ENCODE measurements at regions not wholly inside any gene's neighbourhood (a gene's known extent, or its start where the extent isn't known, plus 50 kb on each side); places are given as distances from the start of the nearest gene placed in this dataset.

DNA sequence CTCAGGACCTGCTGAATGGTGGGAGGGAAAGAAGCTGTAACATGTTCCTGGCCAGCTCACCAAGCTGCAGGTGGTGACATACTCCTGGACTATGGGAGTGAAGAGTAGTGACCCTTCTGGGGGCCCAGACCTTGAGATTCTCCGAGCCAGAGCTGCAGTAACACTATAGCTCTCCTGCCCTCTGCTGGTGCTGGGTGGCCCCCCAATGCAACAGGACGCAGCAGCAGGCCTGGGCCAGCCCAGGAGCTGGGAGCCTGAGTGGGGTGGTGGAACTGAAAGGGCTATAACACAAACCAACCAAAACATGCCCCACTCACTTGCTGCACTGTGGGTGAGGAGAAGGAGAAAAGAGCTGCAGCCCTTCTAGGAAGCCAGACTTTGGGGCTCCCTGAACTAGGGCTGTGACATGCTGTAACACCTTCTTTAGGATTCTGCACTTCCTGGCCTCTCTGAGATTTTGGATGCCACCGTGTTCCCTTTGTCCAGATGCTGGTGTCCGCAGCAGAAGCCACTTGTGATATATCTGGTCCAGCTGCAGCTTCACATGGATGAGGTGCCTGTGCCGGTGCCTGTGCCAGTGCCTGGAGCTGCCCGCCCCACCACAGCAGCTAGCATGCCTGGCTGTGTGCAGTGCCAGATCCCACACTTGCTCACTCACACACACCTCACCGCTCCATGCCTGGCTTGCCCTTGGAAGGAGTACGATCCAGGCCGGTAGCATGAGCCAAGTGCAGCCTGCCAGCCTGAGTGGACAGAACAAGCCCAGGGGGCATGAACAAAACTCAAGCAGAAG, 636.8 kb upstream of the KCNMB2 start:
- peak; percentile 31 for DNase-seq (ENCODE audit: low spot score)
- TF ChIP-seq, protein P1, sequence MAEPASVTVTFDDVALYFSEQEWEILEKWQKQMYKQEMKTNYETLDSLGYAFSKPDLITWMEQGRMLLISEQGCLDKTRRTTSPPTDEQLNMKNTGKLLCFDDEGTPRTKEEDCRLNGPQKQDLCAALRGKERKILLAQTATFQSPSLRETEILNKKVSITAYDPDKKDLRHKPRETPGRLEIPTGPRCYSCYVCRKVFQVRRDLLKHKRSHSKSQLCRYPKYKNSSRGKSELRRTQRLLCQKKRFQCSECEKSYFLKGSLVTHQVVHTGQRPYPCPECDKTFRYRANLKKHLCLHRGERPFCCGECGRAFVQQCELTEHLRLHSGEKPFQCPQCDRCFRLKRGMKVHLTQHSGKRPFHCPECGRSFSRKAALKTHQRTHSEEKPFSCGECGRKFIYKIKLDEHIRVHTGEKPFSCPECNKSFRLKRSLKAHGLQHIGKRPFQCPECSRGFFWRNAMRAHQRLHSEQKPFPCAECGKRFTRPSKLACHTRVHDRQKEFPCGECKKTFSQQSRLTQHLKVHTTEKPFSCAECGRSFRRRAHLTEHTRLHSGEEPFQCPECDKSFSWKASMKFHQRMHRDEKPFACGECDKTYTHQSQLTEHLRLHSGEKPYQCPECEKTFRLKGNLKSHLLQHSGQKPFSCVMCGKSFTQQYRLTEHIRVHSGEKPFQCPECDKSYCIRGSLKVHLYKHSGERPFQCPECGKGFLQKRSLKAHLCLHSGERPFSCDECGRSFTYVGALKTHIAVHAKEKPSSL (CRISPR knock-in tag; conservative IDR thresholded peaks at IDR 0.05) = no peak
- Mint-ChIP-seq H3K27me3 (ENCODE audit: low read depth) (no peaks in the 10 kb centered on the region), H3K36me3 (peaks cover 16% of the 10 kb centered on the region), H3K4me3 (no peak overlapping the region), H3K9me3 (peaks cover 24% of the 10 kb centered on the region), H3K4me1 (peaks cover 2% of the 10 kb centered on the region; the same call in 1 of the 2 replicates), H3K27ac (no peak overlapping the region)
- POLR2A ChIA-PET = no interaction called here
- peak; percentile 80 for ATAC-seq
- CTCF ChIA-PET = interaction anchor here (0.6 to 1.8 kb wide), 6 partner anchors 24 to 540 kb away, joined by 3 to 6 read pairs (median 4); no protein-coding TSS in a partner anchor

DNA sequence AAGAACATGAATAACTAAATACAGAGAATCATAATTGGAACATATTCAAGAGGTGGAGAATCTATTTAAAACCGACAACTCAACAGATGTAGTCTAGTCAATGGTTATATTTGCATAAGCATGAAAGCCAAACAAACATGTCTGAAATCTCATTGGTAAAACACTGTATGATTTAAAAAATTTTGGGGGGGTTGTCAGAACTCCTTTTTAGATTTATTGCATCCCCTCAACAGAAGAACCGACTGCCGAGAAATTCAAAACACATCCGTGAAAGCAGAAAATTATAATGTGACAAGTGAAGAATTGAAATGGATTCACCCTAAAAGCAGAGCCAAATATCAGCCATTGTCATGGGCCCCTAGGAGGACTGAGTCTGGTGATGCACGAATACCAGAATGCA, 633.4 kb upstream of the KCNMB2 start:
- peaks cover 10% of the 10 kb centered on the region for H3K36me3 Mint-ChIP-seq
- peaks cover 17% of the 10 kb centered on the region for H3K9me3 Mint-ChIP-seq
- ChIA-PET POLR2A (no interaction called here), CTCF (no interaction called here)
- H3K27ac Mint-ChIP-seq = no peak overlapping the region
- H3K4me3 Mint-ChIP-seq = no peak overlapping the region
- TF ChIP-seq EMX1 (CRISPR knock-in tag; IDR thresholded peaks at IDR 0.05) (no peak), ZNF396 (CRISPR knock-in tag; IDR thresholded peaks at IDR 0.05; ENCODE audit: borderline replicate concordance) (no peak), ZNF232 (CRISPR knock-in tag; IDR thresholded peaks at IDR 0.05) (no peak), TP53 (CRISPR knock-in tag; IDR thresholded peaks at IDR 0.05) (no peak), FOXP1 (CRISPR knock-in tag; IDR thresholded peaks at IDR 0.05; ENCODE audit: borderline replicate concordance) (no peak), JAZF1 (CRISPR knock-in tag; IDR thresholded peaks at IDR 0.05) (no peak), RORB (CRISPR knock-in tag; IDR thresholded peaks at IDR 0.05) (no peak), ZNF121 (CRISPR knock-in tag; IDR thresholded peaks at IDR 0.05) (no peak), IRF2 (CRISPR knock-in tag; IDR thresholded peaks at IDR 0.05; ENCODE audit: borderline replicate concordance, low read depth) (no peak)
- TF ChIP-seq, protein P2, sequence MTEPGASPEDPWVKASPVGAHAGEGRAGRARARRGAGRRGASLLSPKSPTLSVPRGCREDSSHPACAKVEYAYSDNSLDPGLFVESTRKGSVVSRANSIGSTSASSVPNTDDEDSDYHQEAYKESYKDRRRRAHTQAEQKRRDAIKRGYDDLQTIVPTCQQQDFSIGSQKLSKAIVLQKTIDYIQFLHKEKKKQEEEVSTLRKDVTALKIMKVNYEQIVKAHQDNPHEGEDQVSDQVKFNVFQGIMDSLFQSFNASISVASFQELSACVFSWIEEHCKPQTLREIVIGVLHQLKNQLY (CRISPR knock-in tag; IDR thresholded peaks at IDR 0.05) = no peak
- TF ChIP-seq, protein P3, sequence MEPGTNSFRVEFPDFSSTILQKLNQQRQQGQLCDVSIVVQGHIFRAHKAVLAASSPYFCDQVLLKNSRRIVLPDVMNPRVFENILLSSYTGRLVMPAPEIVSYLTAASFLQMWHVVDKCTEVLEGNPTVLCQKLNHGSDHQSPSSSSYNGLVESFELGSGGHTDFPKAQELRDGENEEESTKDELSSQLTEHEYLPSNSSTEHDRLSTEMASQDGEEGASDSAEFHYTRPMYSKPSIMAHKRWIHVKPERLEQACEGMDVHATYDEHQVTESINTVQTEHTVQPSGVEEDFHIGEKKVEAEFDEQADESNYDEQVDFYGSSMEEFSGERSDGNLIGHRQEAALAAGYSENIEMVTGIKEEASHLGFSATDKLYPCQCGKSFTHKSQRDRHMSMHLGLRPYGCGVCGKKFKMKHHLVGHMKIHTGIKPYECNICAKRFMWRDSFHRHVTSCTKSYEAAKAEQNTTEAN (CRISPR knock-in tag; IDR thresholded peaks at IDR 0.05) = no peak
- TF ChIP-seq, protein P4, sequence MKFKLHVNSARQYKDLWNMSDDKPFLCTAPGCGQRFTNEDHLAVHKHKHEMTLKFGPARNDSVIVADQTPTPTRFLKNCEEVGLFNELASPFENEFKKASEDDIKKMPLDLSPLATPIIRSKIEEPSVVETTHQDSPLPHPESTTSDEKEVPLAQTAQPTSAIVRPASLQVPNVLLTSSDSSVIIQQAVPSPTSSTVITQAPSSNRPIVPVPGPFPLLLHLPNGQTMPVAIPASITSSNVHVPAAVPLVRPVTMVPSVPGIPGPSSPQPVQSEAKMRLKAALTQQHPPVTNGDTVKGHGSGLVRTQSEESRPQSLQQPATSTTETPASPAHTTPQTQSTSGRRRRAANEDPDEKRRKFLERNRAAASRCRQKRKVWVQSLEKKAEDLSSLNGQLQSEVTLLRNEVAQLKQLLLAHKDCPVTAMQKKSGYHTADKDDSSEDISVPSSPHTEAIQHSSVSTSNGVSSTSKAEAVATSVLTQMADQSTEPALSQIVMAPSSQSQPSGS (CRISPR knock-in tag; IDR thresholded peaks at IDR 0.05; ENCODE audit: borderline replicate concordance, low read depth) = no peak
- TF ChIP-seq, protein P5, sequence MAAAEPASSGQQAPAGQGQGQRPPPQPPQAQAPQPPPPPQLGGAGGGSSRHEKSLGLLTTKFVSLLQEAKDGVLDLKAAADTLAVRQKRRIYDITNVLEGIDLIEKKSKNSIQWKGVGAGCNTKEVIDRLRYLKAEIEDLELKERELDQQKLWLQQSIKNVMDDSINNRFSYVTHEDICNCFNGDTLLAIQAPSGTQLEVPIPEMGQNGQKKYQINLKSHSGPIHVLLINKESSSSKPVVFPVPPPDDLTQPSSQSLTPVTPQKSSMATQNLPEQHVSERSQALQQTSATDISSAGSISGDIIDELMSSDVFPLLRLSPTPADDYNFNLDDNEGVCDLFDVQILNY (CRISPR knock-in tag; IDR thresholded peaks at IDR 0.05) = no peak
- peaks cover 11% of the 10 kb centered on the region for H3K4me1 Mint-ChIP-seq
- ATAC-seq (no peak), DNase-seq (ENCODE audit: low spot score) (no peak)
- no peaks in the 10 kb centered on the region for H3K27me3 Mint-ChIP-seq (ENCODE audit: low read depth)

DNA sequence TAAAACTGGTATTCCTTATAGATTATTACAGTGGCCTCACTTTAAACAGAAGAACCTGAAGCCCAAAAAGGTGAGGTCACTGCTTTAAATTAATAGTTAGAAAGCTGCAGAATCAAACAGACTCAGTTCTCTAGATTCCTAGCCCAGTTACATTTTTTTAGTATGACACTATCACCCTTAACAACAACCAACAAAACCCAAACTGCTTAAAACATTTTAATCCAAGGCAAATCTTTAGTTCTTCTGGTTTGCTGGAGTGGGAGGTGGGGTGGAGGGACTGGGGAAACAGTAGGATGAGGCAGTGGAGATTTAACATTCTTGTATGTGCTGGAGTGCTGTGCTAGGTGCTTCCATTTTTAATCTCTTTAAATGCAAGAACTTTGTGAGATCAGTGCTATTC, 631.6 kb upstream of the KCNMB2 start:
- Mint-ChIP-seq H3K36me3 (peaks cover 9% of the 10 kb centered on the region), H3K27ac (no peak overlapping the region), H3K4me3 (no peak overlapping the region), H3K9me3 (peaks cover 10% of the 10 kb centered on the region), H3K27me3 (ENCODE audit: low read depth) (no peaks in the 10 kb centered on the region), H3K4me1 (peaks cover 11% of the 10 kb centered on the region)
- ChIA-PET POLR2A (no interaction called here), CTCF (no interaction called here)
- no peak for ATAC-seq
- DNase-seq (ENCODE audit: low spot score) = no peak
- no peak for TF ChIP-seq SMAD4 (CRISPR knock-in tag; IDR thresholded peaks at IDR 0.05)
- no peak for TF ChIP-seq JUN (CRISPR knock-in tag; IDR thresholded peaks at IDR 0.05)
- TF ChIP-seq ZNF138 (CRISPR knock-in tag; conservative IDR thresholded peaks at IDR 0.05) = no peak
- TF ChIP-seq, protein P3 (CRISPR knock-in tag; IDR thresholded peaks at IDR 0.05) = no peak
- TF ChIP-seq TP53 (CRISPR knock-in tag; IDR thresholded peaks at IDR 0.05) = no peak
- no peak for TF ChIP-seq ZNF317 (CRISPR knock-in tag; IDR thresholded peaks at IDR 0.05; ENCODE audit: borderline replicate concordance, low read depth)
- no peak for TF ChIP-seq CREM (CRISPR knock-in tag; IDR thresholded peaks at IDR 0.05)
- no peak for TF ChIP-seq ATF1 (CRISPR knock-in tag; IDR thresholded peaks at IDR 0.05)
- TF ChIP-seq, protein P6, sequence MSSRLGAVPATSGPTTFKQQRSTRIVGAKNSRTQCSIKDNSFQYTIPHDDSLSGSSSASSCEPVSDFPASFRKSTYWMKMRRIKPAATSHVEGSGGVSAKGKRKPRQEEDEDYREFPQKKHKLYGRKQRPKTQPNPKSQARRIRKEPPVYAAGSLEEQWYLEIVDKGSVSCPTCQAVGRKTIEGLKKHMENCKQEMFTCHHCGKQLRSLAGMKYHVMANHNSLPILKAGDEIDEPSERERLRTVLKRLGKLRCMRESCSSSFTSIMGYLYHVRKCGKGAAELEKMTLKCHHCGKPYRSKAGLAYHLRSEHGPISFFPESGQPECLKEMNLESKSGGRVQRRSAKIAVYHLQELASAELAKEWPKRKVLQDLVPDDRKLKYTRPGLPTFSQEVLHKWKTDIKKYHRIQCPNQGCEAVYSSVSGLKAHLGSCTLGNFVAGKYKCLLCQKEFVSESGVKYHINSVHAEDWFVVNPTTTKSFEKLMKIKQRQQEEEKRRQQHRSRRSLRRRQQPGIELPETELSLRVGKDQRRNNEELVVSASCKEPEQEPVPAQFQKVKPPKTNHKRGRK (CRISPR knock-in tag; IDR thresholded peaks at IDR 0.05; ENCODE audit: borderline replicate concordance) = no peak
- TF ChIP-seq JAZF1 (CRISPR knock-in tag; IDR thresholded peaks at IDR 0.05) = no peak
